ENCODE measurements at regions not wholly inside any gene's neighbourhood (a gene's known extent, or its start where the extent isn't known, plus 50 kb on each side); places are given as distances from the start of the nearest gene placed in this dataset.

- TF ChIP-seq CTCF (IDR thresholded peaks at IDR 0.05; ENCODE audit: low read depth, low read length, missing input control) (no peak), FOXA2 (IDR thresholded peaks at IDR 0.05) (no peak), EGR1 (IDR thresholded peaks at IDR 0.05; ENCODE audit: low read depth in 2 of 2) (no peak)
These were observed 122.3 kb downstream of the PPP1R3A start for GRCh38 chr7:113796557-113796956.

Data from liver (tissue), 3 donors.